G401 (cell line): ENCODE measurements at regions not wholly inside any gene's neighbourhood (a gene's known extent, or its start where the extent isn't known, plus 50 kb on each side); places are given as distances from the start of the nearest gene placed in this dataset.

ENCODE experiments used
- DNase-seq: peaks from one replicate; pipeline ENCODE4 v3.0.0-alpha.2; 2015; ENCODE audit warnings: low spot score
- in situ Hi-C: cut with HindIII; loops from 2 replicates; pipeline ENCODE4 v1.10.0; 2016; ENCODE audit warnings: low sequenced_read_pairs, mixed read lengths

- no peak for DNase-seq
- in situ Hi-C loops, result no loop called here
Measured at GRCh38 chr6:148087659-148088058, 255.0 kb upstream of the SASH1 start.

GRCh38 chr6:148090326-148090725 lies 252.3 kb upstream of the SASH1 start:
- in situ Hi-C loops, result no loop called here
- no peak for DNase-seq

- in situ Hi-C loops, result no loop called here
- no peak for DNase-seq
Measured at GRCh38 chr6:148091394-148091793, 251.2 kb upstream of the SASH1 start.

GRCh38 chr6:148103436-148103835 lies 239.2 kb upstream of the SASH1 start:
- in situ Hi-C loops, result no loop called here
- DNase-seq, result no peak

- in situ Hi-C loops, result no loop called here
- no peak for DNase-seq
Measured at GRCh38 chr6:148104131-148104530, 238.5 kb upstream of the SASH1 start.

- no peak for DNase-seq
- in situ Hi-C loops, result no loop called here
Measured at GRCh38 chr6:148105695-148106094, 236.9 kb upstream of the SASH1 start.

GRCh38 chr6:148107911-148108310 lies 234.7 kb upstream of the SASH1 start:
- in situ Hi-C loops, result no loop called here
- no peak for DNase-seq

- in situ Hi-C loops, result no loop called here
- peak; percentile 6 for DNase-seq
Measured at GRCh38 chr6:148109732-148110131, 232.9 kb upstream of the SASH1 start.

- DNase-seq, result no peak
- in situ Hi-C loops, result no loop called here
Measured at GRCh38 chr6:148110925-148111324, 231.7 kb upstream of the SASH1 start.

GRCh38 chr6:148112851-148113319 lies 229.8 kb upstream of the SASH1 start:
- in situ Hi-C loops, result no loop called here
- DNase-seq, result no peak

- DNase-seq, result no peak
- in situ Hi-C loops, result no loop called here
Measured at GRCh38 chr6:148116001-148116400, 226.6 kb upstream of the SASH1 start.

- in situ Hi-C loops, result no loop called here
Measured at GRCh38 chr6:148118244-148118643, 224.4 kb upstream of the SASH1 start.

GRCh38 chr6:148128014-148128730 lies 214.5 kb upstream of the SASH1 start:
- in situ Hi-C loops, result no loop called here
- DNase-seq, result no peak

More at GRCh38 chr6:148118244-148118643, 224.4 kb upstream of the SASH1 start:
- no peak for DNase-seq

- in situ Hi-C loops, result no loop called here
- DNase-seq, result no peak
Measured at GRCh38 chr6:148134592-148134991, 208.0 kb upstream of the SASH1 start.

GRCh38 chr6:148136586-148136985 lies 206.1 kb upstream of the SASH1 start:
- in situ Hi-C loops, result no loop called here

GRCh38 chr6:148137652-148138051 lies 205.0 kb upstream of the SASH1 start:
- no peak for DNase-seq
- in situ Hi-C loops, result no loop called here

More at GRCh38 chr6:148136586-148136985, 206.1 kb upstream of the SASH1 start:
- DNase-seq, result no peak

GRCh38 chr6:148138573-148138972 lies 204.1 kb upstream of the SASH1 start:
- in situ Hi-C loops, result no loop called here
- no peak for DNase-seq

- in situ Hi-C loops, result no loop called here
- no peak for DNase-seq
Measured at GRCh38 chr6:148140772-148141557, 201.7 kb upstream of the SASH1 start.

- in situ Hi-C loops, result no loop called here
- DNase-seq, result no peak
Measured at GRCh38 chr6:148142821-148143220, 199.8 kb upstream of the SASH1 start.

- no peak for DNase-seq
- in situ Hi-C loops, result no loop called here
Measured at GRCh38 chr6:148143771-148144170, 198.9 kb upstream of the SASH1 start.
